Suppressor macrophage treated with lipopolysaccharide for 1 hour (primary cell): ENCODE measurements at regions not wholly inside any gene's neighbourhood (a gene's known extent, or its start where the extent isn't known, plus 50 kb on each side); places are given as distances from the start of the nearest gene placed in this dataset.

ENCODE experiments used
- DNase-seq, 3 donors: peaks; one replicate each; pipeline ENCODE4 v3.0.0-alpha.2; 2020 to 2022

- no peak for DNase-seq
Measured at GRCh38 chr2:19409046-19409445, 50.6 kb upstream of the OSR1 start.

GRCh38 chr2:19408592-19408991 is 50.2 kb upstream of the OSR1 start:
- no peak for DNase-seq
